ENCODE measurements at regions not wholly inside any gene's neighbourhood (a gene's known extent, or its start where the extent isn't known, plus 50 kb on each side); places are given as distances from the start of the nearest gene placed in this dataset.

- no peak overlapping the region for H3K14ac ChIP-seq (ENCODE audit: low read length)
- no peak overlapping the region for H4K8ac ChIP-seq (ENCODE audit: low read depth, low read length)
- no peak overlapping the region for H3K18ac ChIP-seq (ENCODE audit: low read length)
- DNase-seq (ENCODE audit: low spot score) = no peak
- H3K9ac ChIP-seq (ENCODE audit: low read depth, low read length, poor library complexity) = no peak overlapping the region
- H3K23ac ChIP-seq (ENCODE audit: low read depth, low read length, poor library complexity) = no peak overlapping the region
- WGBS, 2 donors (ENCODE audit: extremely low coverage in 2 of 2, insufficient read length in 2 of 2, insufficient replicate concordance in 1 of 2) = no CpG with 5 or more reads among the region's 9 CpGs
- no peaks in the 10 kb centered on the region for H3K4me1 ChIP-seq (ENCODE audit: control insufficient read depth in 2 of 2, insufficient read depth in 1 of 2, low read depth in 1 of 2, low read length in 2 of 2)
- no peak overlapping the region for H3K4me2 ChIP-seq (ENCODE audit: insufficient read depth, low read length, poor library complexity, severe bottlenecking)
- no peak overlapping the region for H3K27ac ChIP-seq (replicated peaks; ENCODE audit: low read length)
- no peak overlapping the region for H3K4me3 ChIP-seq (ENCODE audit: low read length in 2 of 2)
- H3K79me1 ChIP-seq (ENCODE audit: low read depth, low read length) = no peaks in the 10 kb centered on the region
- H2BK120ac ChIP-seq (ENCODE audit: low read depth, low read length) = no peak overlapping the region
- no peak overlapping the region for H3K4ac ChIP-seq (ENCODE audit: low read length)
- no peak overlapping the region for H2BK12ac ChIP-seq (ENCODE audit: low read length)
- H2BK5ac ChIP-seq (ENCODE audit: low read length) = no peak overlapping the region
- H2BK15ac ChIP-seq (ENCODE audit: low read length) = no peak overlapping the region
- no peak overlapping the region for H4K91ac ChIP-seq (ENCODE audit: low read depth, low read length, poor library complexity)
- no peaks in the 10 kb centered on the region for H3K36me3 ChIP-seq (replicated peaks in 1 of 2; ENCODE audit: control insufficient read depth in 2 of 2, insufficient read depth in 2 of 2, low read length in 2 of 2)
- H2AFZ ChIP-seq (ENCODE audit: low read length) = no peak overlapping the region
- no peaks in the 10 kb centered on the region for H3K27me3 ChIP-seq (ENCODE audit: control insufficient read depth in 3 of 3, insufficient read depth in 3 of 3, low read depth in 1 of 3, low read length in 3 of 3)
- peaks cover 0 to 3% of the 10 kb centered on the region in 2 donors for H3K9me3 ChIP-seq (replicated peaks in 1 of 2; ENCODE audit: control insufficient read depth in 2 of 2, insufficient read depth in 1 of 2, low read depth in 1 of 2, low read length in 2 of 2)
- no peak overlapping the region for H2AK5ac ChIP-seq (ENCODE audit: low read depth, low read length)
These were observed 265.9 kb upstream of the SALL3 start for GRCh38 chr18:78713726-78714125.

GRCh38 chr18:78716022-78716421, 263.6 kb upstream of the SALL3 start:
- no peak overlapping the region for H3K18ac ChIP-seq (ENCODE audit: low read length)
- no CpG with 5 or more reads among the region's 8 CpGs for WGBS, 2 donors (ENCODE audit: extremely low coverage in 2 of 2, insufficient read length in 2 of 2, insufficient replicate concordance in 1 of 2)
- no peak overlapping the region for H3K4ac ChIP-seq (ENCODE audit: low read length)
- no peak overlapping the region for H3K4me3 ChIP-seq (ENCODE audit: low read length in 2 of 2)
- H2BK12ac ChIP-seq (ENCODE audit: low read length) = no peak overlapping the region
- H2BK120ac ChIP-seq (ENCODE audit: low read depth, low read length) = no peak overlapping the region
- no peaks in the 10 kb centered on the region for H3K9me3 ChIP-seq (replicated peaks in 1 of 2; ENCODE audit: control insufficient read depth in 2 of 2, insufficient read depth in 1 of 2, low read depth in 1 of 2, low read length in 2 of 2)
- no peaks in the 10 kb centered on the region for H3K79me1 ChIP-seq (ENCODE audit: low read depth, low read length)
- H3K27ac ChIP-seq (replicated peaks; ENCODE audit: low read length) = no peak overlapping the region
- no peak overlapping the region for H3K14ac ChIP-seq (ENCODE audit: low read length)
- DNase-seq (ENCODE audit: low spot score) = no peak
- H2AK5ac ChIP-seq (ENCODE audit: low read depth, low read length) = no peak overlapping the region
- peaks cover 0 to 4% (median 0%) of the 10 kb centered on the region in 3 experiments for H3K27me3 ChIP-seq (ENCODE audit: control insufficient read depth in 3 of 3, insufficient read depth in 3 of 3, low read depth in 1 of 3, low read length in 3 of 3)
- no peak overlapping the region for H2BK5ac ChIP-seq (ENCODE audit: low read length)
- H2BK15ac ChIP-seq (ENCODE audit: low read length) = no peak overlapping the region
- no peak overlapping the region for H3K23ac ChIP-seq (ENCODE audit: low read depth, low read length, poor library complexity)
- no peak overlapping the region for H3K9ac ChIP-seq (ENCODE audit: low read depth, low read length, poor library complexity)
- H3K4me2 ChIP-seq (ENCODE audit: insufficient read depth, low read length, poor library complexity, severe bottlenecking) = no peak overlapping the region
- no peak overlapping the region for H4K8ac ChIP-seq (ENCODE audit: low read depth, low read length)
- peaks cover 0 to 2% of the 10 kb centered on the region in 2 donors for H3K4me1 ChIP-seq (ENCODE audit: control insufficient read depth in 2 of 2, insufficient read depth in 1 of 2, low read depth in 1 of 2, low read length in 2 of 2)
- H3K36me3 ChIP-seq (replicated peaks in 1 of 2; ENCODE audit: control insufficient read depth in 2 of 2, insufficient read depth in 2 of 2, low read length in 2 of 2) = no peaks in the 10 kb centered on the region
- H2AFZ ChIP-seq (ENCODE audit: low read length) = no peak overlapping the region
- H4K91ac ChIP-seq (ENCODE audit: low read depth, low read length, poor library complexity) = no peak overlapping the region

- no peak overlapping the region for H2BK12ac ChIP-seq (ENCODE audit: low read length)
- no peaks in the 10 kb centered on the region for H3K79me1 ChIP-seq (ENCODE audit: low read depth, low read length)
- H2BK15ac ChIP-seq (ENCODE audit: low read length) = no peak overlapping the region
- no peak overlapping the region for H4K8ac ChIP-seq (ENCODE audit: low read depth, low read length)
- peaks cover 0 to 8% (median 0%) of the 10 kb centered on the region in 3 experiments for H3K27me3 ChIP-seq (ENCODE audit: control insufficient read depth in 3 of 3, insufficient read depth in 3 of 3, low read depth in 1 of 3, low read length in 3 of 3)
- DNase-seq (ENCODE audit: low spot score) = no peak
- H3K4ac ChIP-seq (ENCODE audit: low read length) = no peak overlapping the region
- no peak overlapping the region for H2BK120ac ChIP-seq (ENCODE audit: low read depth, low read length)
- no peak overlapping the region for H3K27ac ChIP-seq (replicated peaks; ENCODE audit: low read length)
- H3K9me3 ChIP-seq (replicated peaks in 1 of 2; ENCODE audit: control insufficient read depth in 2 of 2, insufficient read depth in 1 of 2, low read depth in 1 of 2, low read length in 2 of 2) = no peaks in the 10 kb centered on the region
- H3K9ac ChIP-seq (ENCODE audit: low read depth, low read length, poor library complexity) = no peak overlapping the region
- H3K18ac ChIP-seq (ENCODE audit: low read length) = no peak overlapping the region
- no peak overlapping the region for H3K14ac ChIP-seq (ENCODE audit: low read length)
- no CpG with 5 or more reads among the region's 17 CpGs for WGBS, 2 donors (ENCODE audit: extremely low coverage in 2 of 2, insufficient read length in 2 of 2, insufficient replicate concordance in 1 of 2)
- no peak overlapping the region for H3K4me2 ChIP-seq (ENCODE audit: insufficient read depth, low read length, poor library complexity, severe bottlenecking)
- H2AFZ ChIP-seq (ENCODE audit: low read length) = no peak overlapping the region
- no peak overlapping the region for H3K4me3 ChIP-seq (ENCODE audit: low read length in 2 of 2)
- H3K36me3 ChIP-seq (replicated peaks in 1 of 2; ENCODE audit: control insufficient read depth in 2 of 2, insufficient read depth in 2 of 2, low read length in 2 of 2) = no peaks in the 10 kb centered on the region
- H4K91ac ChIP-seq (ENCODE audit: low read depth, low read length, poor library complexity) = no peak overlapping the region
- no peak overlapping the region for H2BK5ac ChIP-seq (ENCODE audit: low read length)
- H3K4me1 ChIP-seq (ENCODE audit: control insufficient read depth in 2 of 2, insufficient read depth in 1 of 2, low read depth in 1 of 2, low read length in 2 of 2) = peaks cover 0 to 7% of the 10 kb centered on the region in 2 donors
- no peak overlapping the region for H2AK5ac ChIP-seq (ENCODE audit: low read depth, low read length)
- no peak overlapping the region for H3K23ac ChIP-seq (ENCODE audit: low read depth, low read length, poor library complexity)
These were observed 263.0 kb upstream of the SALL3 start for GRCh38 chr18:78716581-78716980.

- H3K79me1 ChIP-seq (ENCODE audit: low read depth, low read length) = no peaks in the 10 kb centered on the region
- H2BK15ac ChIP-seq (ENCODE audit: low read length) = no peak overlapping the region
- H4K8ac ChIP-seq (ENCODE audit: low read depth, low read length) = no peak overlapping the region
- no peak overlapping the region for H3K18ac ChIP-seq (ENCODE audit: low read length)
- no peak for DNase-seq (ENCODE audit: low spot score)
- H2AK5ac ChIP-seq (ENCODE audit: low read depth, low read length) = no peak overlapping the region
- no peak overlapping the region for H3K23ac ChIP-seq (ENCODE audit: low read depth, low read length, poor library complexity)
- no peak overlapping the region for H4K91ac ChIP-seq (ENCODE audit: low read depth, low read length, poor library complexity)
- no peak overlapping the region for H2BK120ac ChIP-seq (ENCODE audit: low read depth, low read length)
- no peak overlapping the region for H3K4me2 ChIP-seq (ENCODE audit: insufficient read depth, low read length, poor library complexity, severe bottlenecking)
- WGBS, 2 donors (ENCODE audit: extremely low coverage in 2 of 2, insufficient read length in 2 of 2, insufficient replicate concordance in 1 of 2) = no CpG with 5 or more reads among the region's 37 CpGs
- H3K27ac ChIP-seq (replicated peaks; ENCODE audit: low read length) = no peak overlapping the region
- H2BK12ac ChIP-seq (ENCODE audit: low read length) = no peak overlapping the region
- H3K27me3 ChIP-seq (ENCODE audit: control insufficient read depth in 3 of 3, insufficient read depth in 3 of 3, low read depth in 1 of 3, low read length in 3 of 3) = peaks cover 0 to 14% (median 0%) of the 10 kb centered on the region in 3 experiments
- peaks cover 0 to 7% of the 10 kb centered on the region in 2 donors for H3K4me1 ChIP-seq (ENCODE audit: control insufficient read depth in 2 of 2, insufficient read depth in 1 of 2, low read depth in 1 of 2, low read length in 2 of 2)
- no peak overlapping the region for H2BK5ac ChIP-seq (ENCODE audit: low read length)
- peak overlapping the region; percentile 9 for H3K14ac ChIP-seq (ENCODE audit: low read length)
- no peaks in the 10 kb centered on the region for H3K36me3 ChIP-seq (replicated peaks in 1 of 2; ENCODE audit: control insufficient read depth in 2 of 2, insufficient read depth in 2 of 2, low read length in 2 of 2)
- no peak overlapping the region for H3K4ac ChIP-seq (ENCODE audit: low read length)
- H3K4me3 ChIP-seq (ENCODE audit: low read length in 2 of 2) = no peak overlapping the region
- no peak overlapping the region for H2AFZ ChIP-seq (ENCODE audit: low read length)
- no peaks in the 10 kb centered on the region for H3K9me3 ChIP-seq (replicated peaks in 1 of 2; ENCODE audit: control insufficient read depth in 2 of 2, insufficient read depth in 1 of 2, low read depth in 1 of 2, low read length in 2 of 2)
- H3K9ac ChIP-seq (ENCODE audit: low read depth, low read length, poor library complexity) = no peak overlapping the region
These were observed 262.4 kb upstream of the SALL3 start for GRCh38 chr18:78717051-78717765.

All from neuronal stem cell (in vitro differentiated cells).